ENCODE measurements at regions not wholly inside any gene's neighbourhood (a gene's known extent, or its start where the extent isn't known, plus 50 kb on each side); places are given as distances from the start of the nearest gene placed in this dataset.

- TF ChIP-seq HNRNPUL1 (IDR thresholded peaks at IDR 0.05; ENCODE audit: low read depth, low read length) (no peak), ZNF124 (CRISPR knock-in tag; IDR thresholded peaks at IDR 0.05) (no peak), ZNF761 (CRISPR knock-in tag; conservative IDR thresholded peaks at IDR 0.05) (no peak), CBFB (CRISPR knock-in tag; IDR thresholded peaks at IDR 0.05) (no peak), KLF9 (CRISPR knock-in tag; IDR thresholded peaks at IDR 0.05; ENCODE audit: low read depth) (no peak), KLF16 (CRISPR knock-in tag; IDR thresholded peaks at IDR 0.05) (no peak), ADNP (CRISPR knock-in tag; IDR thresholded peaks at IDR 0.05) (no peak)
Observed at GRCh38 chr4:180698550-180699195, 1544.5 kb upstream of the TENM3 start.

All from HepG2 (cell line).